ENCODE measurements at regions not wholly inside any gene's neighbourhood (a gene's known extent, or its start where the extent isn't known, plus 50 kb on each side); places are given as distances from the start of the nearest gene placed in this dataset.
A peak's percentile ranks its signal among the peaks of the same experiment; 100 is the strongest.
"Not testable (repeated sequence)": the region's sequence is repeated elsewhere in the genome, so short reads cannot be mapped to it uniquely, and the experiment has no call there.

DNA sequence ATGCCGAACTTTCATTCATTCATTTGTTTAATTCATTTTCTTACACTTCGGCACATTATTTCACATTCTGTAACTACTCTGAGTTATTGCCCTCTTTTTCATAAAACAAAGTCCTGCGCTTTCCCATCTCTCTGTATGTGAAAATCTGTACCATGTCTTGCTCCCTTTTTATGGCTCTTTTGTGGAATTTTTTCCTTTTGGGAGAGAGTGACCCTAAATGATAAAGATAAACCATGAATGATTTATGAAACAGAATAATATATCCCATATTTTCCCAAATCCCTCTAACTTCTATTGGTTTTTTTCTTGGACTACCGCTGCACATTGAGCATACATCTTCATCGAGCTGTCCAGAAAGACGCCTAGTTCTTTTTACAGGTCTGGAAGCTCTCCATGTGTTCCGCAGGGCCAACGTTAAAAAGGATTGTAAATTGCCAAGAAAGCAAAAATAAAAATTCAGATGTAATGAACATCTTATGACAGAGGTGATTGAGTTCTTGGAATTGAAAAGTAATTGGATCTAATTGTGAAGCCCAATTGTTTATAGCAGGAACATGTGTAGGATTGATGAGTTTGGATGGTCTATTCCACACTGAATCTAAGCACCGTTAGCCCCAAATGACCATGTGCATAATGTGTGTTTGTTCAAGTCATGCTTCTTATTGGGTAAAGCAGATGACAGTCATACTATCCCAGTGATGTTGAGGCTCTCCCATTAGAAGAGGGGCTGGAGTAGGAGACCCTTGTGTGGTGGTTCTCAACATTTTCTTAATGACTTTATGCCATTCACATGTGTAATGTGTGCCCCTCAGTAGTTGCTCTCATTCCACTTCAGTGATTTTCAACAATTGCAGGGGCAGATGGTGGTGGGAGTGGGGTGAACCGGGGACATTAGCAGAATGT, 378.9 kb downstream of the DLEU7 start:
- Histone ChIP-seq H3K18ac (ENCODE audit: low read length) (no peak overlapping the region), H4K5ac (ENCODE audit: low read length) (no peak overlapping the region), H3K4ac (ENCODE audit: low read depth, low read length) (no peak overlapping the region), H2BK15ac (replicated peaks; ENCODE audit: low read depth) (no peak overlapping the region), H3K27me3 (ENCODE audit: insufficient read depth, low read length, poor library complexity) (no peaks in the 10 kb centered on the region), H3K79me2 (ENCODE audit: control insufficient read depth, insufficient read depth, low read length) (no peaks in the 10 kb centered on the region), H3K4me1 (ENCODE audit: control insufficient read depth, low read depth, low read length) (no peaks in the 10 kb centered on the region), H3K79me1 (ENCODE audit: low read length) (no peaks in the 10 kb centered on the region), H2BK120ac (ENCODE audit: low read depth, low read length) (no peak overlapping the region), H3K4me3 (ENCODE audit: low read length) (no peak overlapping the region), H3K23ac (ENCODE audit: low read length) (no peak overlapping the region), H4K8ac (ENCODE audit: low read depth, low read length) (no peak overlapping the region), H2AK5ac (ENCODE audit: low read length) (no peak overlapping the region), H3K36me3 (ENCODE audit: control insufficient read depth, insufficient read depth, low read length) (no peaks in the 10 kb centered on the region), H2BK5ac (ENCODE audit: low read length) (no peak overlapping the region), H3K56ac (ENCODE audit: low read length) (no peak overlapping the region), H3K27ac (ENCODE audit: low read depth, low read length) (no peak overlapping the region), H3K9ac (ENCODE audit: low read length) (no peak overlapping the region), H3K4me2 (ENCODE audit: low read length) (no peak overlapping the region)
- no CpG with 5 or more reads among the region's 10 CpGs for WGBS (ENCODE audit: extremely low coverage, insufficient coverage, low lambda C conversion rate)
- DNase-seq = no peak

DNA sequence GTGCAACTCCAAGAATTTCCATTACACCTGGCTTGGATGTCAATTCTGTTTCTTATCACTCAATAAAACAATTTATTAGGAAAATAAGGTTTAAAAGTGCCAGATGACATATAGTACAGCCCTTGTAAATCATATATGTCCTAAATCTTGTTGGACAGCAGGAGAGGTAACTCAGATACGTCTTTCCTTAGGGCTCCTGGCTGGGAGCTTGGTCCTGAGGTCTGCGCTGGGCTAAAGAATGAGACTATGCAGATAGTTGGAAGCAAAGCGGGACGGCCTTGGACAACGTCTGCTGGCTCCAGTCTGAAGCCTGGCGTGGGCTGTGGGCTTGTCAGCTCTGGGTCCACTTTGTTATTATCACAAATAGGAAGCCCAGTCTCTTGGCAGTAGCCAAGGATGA, 377.0 kb downstream of the DLEU7 start:
- Histone ChIP-seq H3K27me3 (ENCODE audit: insufficient read depth, low read length, poor library complexity) (no peaks in the 10 kb centered on the region), H3K56ac (ENCODE audit: low read length) (no peak overlapping the region), H3K27ac (ENCODE audit: low read depth, low read length) (no peak overlapping the region), H3K79me1 (ENCODE audit: low read length) (no peaks in the 10 kb centered on the region), H3K4me2 (ENCODE audit: low read length) (no peak overlapping the region), H3K18ac (ENCODE audit: low read length) (no peak overlapping the region), H2BK5ac (ENCODE audit: low read length) (no peak overlapping the region), H4K5ac (ENCODE audit: low read length) (no peak overlapping the region), H3K9ac (ENCODE audit: low read length) (no peak overlapping the region), H3K4me1 (ENCODE audit: control insufficient read depth, low read depth, low read length) (no peaks in the 10 kb centered on the region), H3K36me3 (ENCODE audit: control insufficient read depth, insufficient read depth, low read length) (no peaks in the 10 kb centered on the region), H3K79me2 (ENCODE audit: control insufficient read depth, insufficient read depth, low read length) (no peaks in the 10 kb centered on the region), H4K8ac (ENCODE audit: low read depth, low read length) (no peak overlapping the region), H2BK15ac (replicated peaks; ENCODE audit: low read depth) (no peak overlapping the region), H2AK5ac (ENCODE audit: low read length) (no peak overlapping the region), H3K4me3 (ENCODE audit: low read length) (no peak overlapping the region), H2BK120ac (ENCODE audit: low read depth, low read length) (no peak overlapping the region), H3K4ac (ENCODE audit: low read depth, low read length) (no peak overlapping the region), H3K23ac (ENCODE audit: low read length) (no peak overlapping the region)
- DNase-seq = no peak
- WGBS (ENCODE audit: extremely low coverage, insufficient coverage, low lambda C conversion rate) = no CpG with 5 or more reads among the region's 6 CpGs

DNA sequence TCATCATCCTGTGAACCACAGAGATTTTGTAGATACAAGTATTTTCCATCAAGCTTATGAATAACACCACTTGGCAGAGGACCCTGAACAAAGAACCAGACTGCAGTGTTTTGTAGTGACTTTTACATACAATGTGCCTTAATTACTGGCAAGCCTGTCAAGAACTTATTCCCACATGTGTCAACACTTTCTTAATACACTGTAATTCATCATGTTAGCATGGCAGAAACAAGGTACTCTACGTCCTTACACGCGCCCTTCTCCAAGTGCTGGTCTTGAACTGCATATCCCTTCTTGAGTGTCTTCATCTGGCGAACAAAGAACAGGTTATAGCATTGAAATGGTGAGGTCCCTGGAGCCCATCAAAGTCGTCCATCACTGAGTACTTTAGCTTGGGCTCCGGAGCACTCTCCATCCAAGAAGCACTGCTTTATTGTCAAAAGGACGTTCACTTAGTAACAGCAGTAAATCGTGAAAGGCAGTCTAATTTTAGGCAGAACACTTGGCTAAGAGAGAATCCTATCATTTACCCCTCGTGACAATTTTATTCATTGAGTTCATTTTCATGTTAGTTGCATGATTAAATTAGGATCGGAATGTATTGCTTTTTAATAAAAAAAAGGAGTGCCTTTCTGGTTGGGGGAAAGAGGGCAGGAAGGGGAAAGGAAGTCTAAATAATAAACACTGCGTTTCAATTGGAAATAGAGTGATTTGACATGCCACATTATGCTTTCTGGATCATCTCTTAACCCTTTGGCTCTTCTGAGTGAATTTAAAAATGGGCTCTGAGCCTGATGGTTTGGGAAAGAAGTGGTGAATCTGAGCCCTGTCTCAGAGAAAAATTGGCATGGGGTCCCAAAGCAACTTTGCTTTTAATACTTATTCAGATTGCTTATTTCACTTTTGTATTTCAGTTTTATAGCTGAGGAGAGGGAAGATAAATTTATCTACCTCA, 376.1 kb downstream of the DLEU7 start:
- H2BK120ac ChIP-seq (ENCODE audit: low read depth, low read length) = no peak overlapping the region
- no peaks in the 10 kb centered on the region for H3K36me3 ChIP-seq (ENCODE audit: control insufficient read depth, insufficient read depth, low read length)
- H3K27me3 ChIP-seq (ENCODE audit: insufficient read depth, low read length, poor library complexity) = no peaks in the 10 kb centered on the region
- no peak overlapping the region for H3K27ac ChIP-seq (ENCODE audit: low read depth, low read length)
- H3K4me3 ChIP-seq (ENCODE audit: low read length) = no peak overlapping the region
- no peak overlapping the region for H3K9ac ChIP-seq (ENCODE audit: low read length)
- no peaks in the 10 kb centered on the region for H3K4me1 ChIP-seq (ENCODE audit: control insufficient read depth, low read depth, low read length)
- H3K79me2 ChIP-seq (ENCODE audit: control insufficient read depth, insufficient read depth, low read length) = no peaks in the 10 kb centered on the region
- H3K4ac ChIP-seq (ENCODE audit: low read depth, low read length) = no peak overlapping the region
- H3K4me2 ChIP-seq (ENCODE audit: low read length) = no peak overlapping the region
- no peak overlapping the region for H3K23ac ChIP-seq (ENCODE audit: low read length)
- H3K79me1 ChIP-seq (ENCODE audit: low read length) = no peaks in the 10 kb centered on the region
- no peak for DNase-seq
- no peak overlapping the region for H3K56ac ChIP-seq (ENCODE audit: low read length)
- no peak overlapping the region for H2BK15ac ChIP-seq (replicated peaks; ENCODE audit: low read depth)
- H4K5ac ChIP-seq (ENCODE audit: low read length) = no peak overlapping the region
- H2BK5ac ChIP-seq (ENCODE audit: low read length) = no peak overlapping the region
- no peak overlapping the region for H2AK5ac ChIP-seq (ENCODE audit: low read length)
- H3K18ac ChIP-seq (ENCODE audit: low read length) = no peak overlapping the region
- no peak overlapping the region for H4K8ac ChIP-seq (ENCODE audit: low read depth, low read length)
- WGBS (ENCODE audit: extremely low coverage, insufficient coverage, low lambda C conversion rate) = no CpG with 5 or more reads among the region's 11 CpGs

DNA sequence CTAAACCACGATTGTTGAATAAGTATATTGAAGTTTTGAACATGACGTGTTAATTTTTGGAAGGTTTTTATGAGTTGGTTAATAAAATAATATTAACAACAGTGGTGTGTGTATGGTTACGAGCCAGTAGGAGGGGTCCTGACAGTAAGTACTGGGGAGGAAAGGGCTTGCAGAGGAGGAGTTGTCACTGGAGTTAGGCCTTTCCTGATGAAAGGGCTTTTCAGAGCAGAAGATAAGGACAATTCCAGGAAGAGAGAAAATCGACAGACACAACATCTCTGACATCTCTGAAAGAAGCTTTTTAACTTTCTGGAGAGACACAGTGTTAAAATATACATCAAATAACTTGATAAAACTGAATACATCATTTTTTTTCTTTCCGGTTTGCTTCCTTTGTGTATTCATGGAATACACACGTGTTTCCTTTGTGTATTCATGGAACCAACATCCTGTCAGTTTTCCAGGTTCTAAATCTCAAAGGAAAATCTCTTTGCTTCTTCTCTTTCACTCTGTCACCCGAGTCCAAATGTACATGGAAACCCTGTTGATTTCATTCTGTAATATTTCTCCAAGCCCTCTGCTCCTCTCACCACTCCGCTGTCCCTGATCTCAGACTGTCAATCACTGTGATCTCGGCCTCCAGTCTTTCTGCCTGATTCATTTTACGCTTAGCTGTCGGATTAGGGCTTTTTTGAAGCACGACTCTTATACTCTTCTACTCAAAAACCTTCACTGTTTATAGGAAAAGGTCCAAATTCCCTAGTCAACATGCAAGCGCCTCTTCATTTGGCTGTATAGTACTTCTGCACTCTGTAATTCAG, 374.4 kb downstream of the DLEU7 start:
- Histone ChIP-seq H3K18ac (ENCODE audit: low read length) (no peak overlapping the region), H3K56ac (ENCODE audit: low read length) (no peak overlapping the region), H3K4ac (ENCODE audit: low read depth, low read length) (no peak overlapping the region), H3K36me3 (ENCODE audit: control insufficient read depth, insufficient read depth, low read length) (no peaks in the 10 kb centered on the region), H3K79me2 (ENCODE audit: control insufficient read depth, insufficient read depth, low read length) (no peaks in the 10 kb centered on the region), H4K5ac (ENCODE audit: low read length) (no peak overlapping the region), H3K79me1 (ENCODE audit: low read length) (no peaks in the 10 kb centered on the region), H3K27me3 (ENCODE audit: insufficient read depth, low read length, poor library complexity) (no peaks in the 10 kb centered on the region), H2BK15ac (replicated peaks; ENCODE audit: low read depth) (no peak overlapping the region), H2AK5ac (ENCODE audit: low read length) (no peak overlapping the region), H3K9ac (ENCODE audit: low read length) (no peak overlapping the region), H4K8ac (ENCODE audit: low read depth, low read length) (no peak overlapping the region), H3K27ac (ENCODE audit: low read depth, low read length) (no peak overlapping the region), H3K4me3 (ENCODE audit: low read length) (no peak overlapping the region), H3K4me1 (ENCODE audit: control insufficient read depth, low read depth, low read length) (no peaks in the 10 kb centered on the region), H3K23ac (ENCODE audit: low read length) (no peak overlapping the region), H2BK120ac (ENCODE audit: low read depth, low read length) (no peak overlapping the region), H2BK5ac (ENCODE audit: low read length) (no peak overlapping the region), H3K4me2 (ENCODE audit: low read length) (no peak overlapping the region)
- 95% methylated on average over 2 of the region's 13 CpGs for whole genome bisulfite sequencing (ENCODE audit: extremely low coverage, insufficient coverage, low lambda C conversion rate)
- peak; percentile 37 for DNase-seq

DNA sequence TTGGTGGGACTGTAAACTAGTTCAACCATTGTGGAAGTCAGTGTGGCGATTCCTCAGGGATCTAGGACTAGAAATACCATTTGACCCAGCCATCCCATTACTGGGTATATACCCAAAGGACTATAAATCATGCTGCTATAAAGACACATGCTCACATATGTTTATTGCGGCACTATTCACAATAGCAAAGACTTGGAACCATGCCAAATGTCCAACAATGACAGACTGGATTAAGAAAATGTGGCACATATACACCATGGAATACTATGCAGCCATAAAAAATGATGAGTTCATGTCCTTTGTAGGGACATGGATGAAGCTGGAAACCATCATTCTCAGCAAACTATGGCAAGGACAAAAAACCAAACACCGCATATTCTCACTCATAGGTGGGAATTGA, 370.4 kb downstream of the DLEU7 start:
- H3K27me3 ChIP-seq (ENCODE audit: insufficient read depth, low read length, poor library complexity); H3K4me1 ChIP-seq (ENCODE audit: control insufficient read depth, low read depth, low read length); H3K18ac ChIP-seq (ENCODE audit: low read length); H3K23ac ChIP-seq (ENCODE audit: low read length); H2BK15ac ChIP-seq (replicated peaks; ENCODE audit: low read depth); H3K4ac ChIP-seq (ENCODE audit: low read depth, low read length); H3K27ac ChIP-seq (ENCODE audit: low read depth, low read length); H3K36me3 ChIP-seq (ENCODE audit: control insufficient read depth, insufficient read depth, low read length); H4K8ac ChIP-seq (ENCODE audit: low read depth, low read length); H2BK5ac ChIP-seq (ENCODE audit: low read length); H3K56ac ChIP-seq (ENCODE audit: low read length); H2BK120ac ChIP-seq (ENCODE audit: low read depth, low read length); H3K9ac ChIP-seq (ENCODE audit: low read length); H4K5ac ChIP-seq (ENCODE audit: low read length); DNase-seq; H3K79me2 ChIP-seq (ENCODE audit: control insufficient read depth, insufficient read depth, low read length); H3K79me1 ChIP-seq (ENCODE audit: low read length); H2AK5ac ChIP-seq (ENCODE audit: low read length); H3K4me2 ChIP-seq (ENCODE audit: low read length); H3K4me3 ChIP-seq (ENCODE audit: low read length): not testable (repeated sequence)
- WGBS (ENCODE audit: extremely low coverage, insufficient coverage, low lambda C conversion rate) = no CpG with 5 or more reads among the region's 3 CpGs
